GM12878 (cell line): ENCODE measurements at regions not wholly inside any gene's neighbourhood (a gene's known extent, or its start where the extent isn't known, plus 50 kb on each side); places are given as distances from the start of the nearest gene placed in this dataset.

Experiments
- ATAC-seq: fragments of 200-7000 bp; cut with Tn5 transposase; 3 replicates; pipeline ENCODE4 v1.9.1; 2020; ENCODE audit warnings: mild to moderate bottlenecking, moderate library complexity
- BruUV-seq: library from RNA; stranded (reverse); fragments of 400-500 nt; replicated peaks from 2 replicates; lab custom pipeline; 2021; lab: Mats Ljungman, UMichigan
- CTCF ChIA-PET: fragments of 300-600 bp; sonication (Branson Sonifier 250); formaldehyde crosslinking; extraction: SDS; loops from one replicate; lab custom pipeline; 2021; ENCODE audit warnings: inconsistent platforms; lab: Yijun Ruan, JAX
- POLR2A ChIA-PET: fragments of 350-600 bp; formaldehyde crosslinking; extraction: SDS; loops from one replicate; lab custom pipeline; 2021; ENCODE audit warnings: inconsistent platforms; lab: Charles Lee
- RAD21 ChIA-PET: fragments of 300-600 bp; sonication (Branson Sonifier 250); formaldehyde crosslinking; loops from one replicate; lab custom pipeline; 2023; ENCODE audit warnings: antibody characterized with exemption; ENCODE audit not compliant: unreplicated experiment; lab: Charles Lee
- SMC1A ChIA-PET: fragments of 300-600 bp; sonication (Branson Sonifier 250); formaldehyde crosslinking; loops from one replicate; lab custom pipeline; 2023; ENCODE audit not compliant: unreplicated experiment, uncharacterized antibody; lab: Charles Lee
- DNase-seq: peaks from one replicate; pipeline ENCODE4 v3.0.0-alpha.2; 2011; ENCODE audit warnings: low read depth, low spot score
- FAIRE-seq: peaks from 3 replicates; lab custom pipeline; 2011; peaks lifted over from hg19 to GRCh38; lab: Jason Lieb, UNC
- H2AFZ ChIP-seq: 2 replicates; pipeline ENCODE4 v1.6.0; 2011; ENCODE audit warnings: low read depth, low read length, control low read depth; ENCODE audit not compliant: control insufficient read depth
- H3K27ac ChIP-seq: 2 replicates; pipeline ENCODE4 v1.5.1; 2011; ENCODE audit warnings: control low read depth; ENCODE audit not compliant: control insufficient read depth, insufficient read depth
- H3K27me3 ChIP-seq, 2 experiments: replicated peaks in 1 of 2; 2 replicates each; pipeline versions ENCODE4 v1.6.0 to v1.6.1; 2011; ENCODE audit warnings: low read length in 1 of 2; ENCODE audit not compliant: control insufficient read depth in 2 of 2, insufficient read depth in 2 of 2
- H3K36me3 ChIP-seq, 2 experiments: 2 replicates each; pipeline ENCODE4 v1.5.1; 2011; ENCODE audit warnings: low read length in 1 of 2; ENCODE audit not compliant: control insufficient read depth in 2 of 2, insufficient read depth in 2 of 2
- H3K4me1 ChIP-seq: 2 replicates; pipeline ENCODE4 v1.6.1; 2011; ENCODE audit warnings: mild to moderate bottlenecking, low read length, moderate library complexity, mixed read lengths; ENCODE audit not compliant: control insufficient read depth, insufficient read depth
- H3K4me2 ChIP-seq: 2 replicates; pipeline ENCODE4 v1.6.0; 2011; ENCODE audit warnings: control low read depth; ENCODE audit not compliant: control insufficient read depth, insufficient read depth
- H3K4me3 ChIP-seq: fragments of 200-600 bp; sonication (generic); 2 replicates; pipeline ENCODE4 v1.5.1; 2016
- H3K79me2 ChIP-seq: 2 replicates; pipeline ENCODE4 v1.6.0; 2011; ENCODE audit warnings: low read length; ENCODE audit not compliant: control insufficient read depth, insufficient read depth
- H3K9ac ChIP-seq: 2 replicates; pipeline ENCODE4 v1.8.0; 2011; ENCODE audit warnings: low read length, control low read depth, mixed read lengths; ENCODE audit not compliant: control insufficient read depth, insufficient read depth
- H3K9me3 ChIP-seq: replicated peaks from 3 replicates; pipeline ENCODE4 v1.5.1; 2011; ENCODE audit warnings: mild to moderate bottlenecking, low read length; ENCODE audit not compliant: control insufficient read depth, insufficient read depth
- H4K20me1 ChIP-seq: 2 replicates; pipeline ENCODE4 v1.6.0; 2011; ENCODE audit not compliant: control insufficient read depth, insufficient read depth
- ATF7 ChIP-seq: fragments of 450-650 bp; IDR thresholded peaks from 2 replicates; pipeline ENCODE4 v1.6.1; 2016; ENCODE audit warnings: low read depth, mild to moderate bottlenecking
- FOS ChIP-seq: IDR thresholded peaks from 3 replicates; pipeline ENCODE4 v1.6.1; 2011; ENCODE audit warnings: borderline replicate concordance; ENCODE audit not compliant: insufficient read length; ENCODE audit errors: extremely low read depth
- FOXK2 ChIP-seq: fragments of 450-650 bp; IDR thresholded peaks from 2 replicates; pipeline ENCODE4 v1.6.1; 2017; ENCODE audit warnings: mild to moderate bottlenecking, moderate library complexity
- KAT2A ChIP-seq: conservative IDR thresholded peaks from 2 replicates; pipeline ENCODE4 v1.6.1; 2011; ENCODE audit warnings: low read depth, low read length; ENCODE audit not compliant: control insufficient read depth
- SUPT20H ChIP-seq: IDR thresholded peaks from 2 replicates; pipeline ENCODE4 v1.6.1; 2011; ENCODE audit warnings: low read depth, mild to moderate bottlenecking, low read length, moderate library complexity, borderline replicate concordance; ENCODE audit not compliant: control insufficient read depth
- TCF12 ChIP-seq: IDR thresholded peaks from 2 replicates; pipeline ENCODE4 v1.6.1; 2011; ENCODE audit warnings: low read depth, mild to moderate bottlenecking, low read length
- WRNIP1 ChIP-seq: IDR thresholded peaks from 2 replicates; pipeline ENCODE4 v1.6.1; 2011; ENCODE audit warnings: low read depth, low read length, improper control_type of control experiment, borderline replicate concordance
- YBX1 ChIP-seq: fragments of 450-650 bp; IDR thresholded peaks from 2 replicates; pipeline ENCODE4 v1.6.1; 2016; ENCODE audit warnings: antibody characterized with exemption
- YY1 ChIP-seq: IDR thresholded peaks from 2 replicates; pipeline ENCODE4 v1.6.1; 2011; ENCODE audit warnings: low read depth, mild to moderate bottlenecking, low read length
- WGBS: methylation state at CpG from one replicate; pipeline ENCODE4 v1.1.6; 2016; ENCODE audit warnings: low lambda C conversion rate; ENCODE audit not compliant: insufficient replicate concordance, insufficient coverage; ENCODE audit errors: missing lambda C conversion rate; 5-methylcytosine and 5-hydroxymethylcytosine counted together
- in situ Hi-C: fragments of 300-500 bp; cut with MboI; formaldehyde crosslinking; loops from 9 replicates; pipeline ENCODE4 v1.14.3; 2018; ENCODE audit warnings: mixed read lengths
- intact Hi-C: fragments of 100-400 bp; cut with micrococcal nuclease; formaldehyde crosslinking; loops from one replicate; pipeline ENCODE4 v1.14.2; 2022; ENCODE audit not compliant: unreplicated experiment
- TF ChIP-seq, protein P1 (sequence below), 3 experiments: IDR thresholded peaks in 2 of 3; conservative IDR thresholded peaks in 1 of 3; 2 replicates each; pipeline ENCODE4 v1.5.1; 2011; ENCODE audit warnings: low read depth in 3 of 3, low read length in 3 of 3, mild to moderate bottlenecking in 3 of 3, control low read depth in 2 of 3, moderate library complexity in 2 of 3, inconsistent platforms in 1 of 3, mixed read lengths in 1 of 3; ENCODE audit not compliant: control insufficient read depth in 2 of 3, insufficient read depth in 1 of 3; ENCODE audit errors: extremely low read depth in 1 of 3
- TF ChIP-seq, protein P2 (sequence below): IDR thresholded peaks from 2 replicates; pipeline ENCODE4 v1.6.1; 2012; ENCODE audit warnings: low read length, inconsistent platforms
- TF ChIP-seq, protein P3 (sequence below): fragments of 450-650 bp; formaldehyde crosslinking; IDR thresholded peaks from 2 replicates; pipeline ENCODE4 v1.5.0; 2022; ENCODE audit warnings: mild to moderate bottlenecking, missing genetic modification characterization

DNA sequence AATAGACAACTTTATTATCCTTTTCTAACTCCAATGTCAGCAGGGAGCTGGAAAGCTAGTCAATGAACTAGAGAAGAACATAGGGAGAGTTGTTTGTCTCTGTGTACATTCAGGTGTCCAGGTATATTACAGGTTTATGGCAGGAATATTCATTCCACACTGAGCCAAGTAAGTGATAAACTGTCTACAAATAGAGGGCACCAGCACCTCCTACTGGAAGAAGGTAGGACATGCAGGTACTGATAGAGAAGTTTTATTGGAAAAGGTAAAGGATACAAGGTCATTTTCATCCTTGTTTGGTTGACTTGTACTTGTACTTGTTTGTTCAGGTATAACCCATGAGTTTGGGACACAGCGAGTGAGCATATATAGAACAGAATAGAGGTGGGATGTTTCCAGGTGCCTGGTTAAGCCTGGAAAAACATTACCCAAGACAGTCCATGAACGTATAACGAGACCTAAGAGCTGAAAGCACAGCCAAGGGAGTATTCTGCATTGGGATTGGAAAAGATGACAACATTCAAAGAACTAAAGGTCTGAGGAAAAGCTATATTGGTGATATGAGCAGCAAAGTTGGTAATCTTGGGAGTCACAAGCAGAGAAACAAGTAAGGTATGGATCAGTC is 61.4 kb upstream of the PPP1R3C start (continued):
- TF ChIP-seq ATF7 = no peak
- no peak for TF ChIP-seq TCF12
- TF ChIP-seq, protein P1, sequence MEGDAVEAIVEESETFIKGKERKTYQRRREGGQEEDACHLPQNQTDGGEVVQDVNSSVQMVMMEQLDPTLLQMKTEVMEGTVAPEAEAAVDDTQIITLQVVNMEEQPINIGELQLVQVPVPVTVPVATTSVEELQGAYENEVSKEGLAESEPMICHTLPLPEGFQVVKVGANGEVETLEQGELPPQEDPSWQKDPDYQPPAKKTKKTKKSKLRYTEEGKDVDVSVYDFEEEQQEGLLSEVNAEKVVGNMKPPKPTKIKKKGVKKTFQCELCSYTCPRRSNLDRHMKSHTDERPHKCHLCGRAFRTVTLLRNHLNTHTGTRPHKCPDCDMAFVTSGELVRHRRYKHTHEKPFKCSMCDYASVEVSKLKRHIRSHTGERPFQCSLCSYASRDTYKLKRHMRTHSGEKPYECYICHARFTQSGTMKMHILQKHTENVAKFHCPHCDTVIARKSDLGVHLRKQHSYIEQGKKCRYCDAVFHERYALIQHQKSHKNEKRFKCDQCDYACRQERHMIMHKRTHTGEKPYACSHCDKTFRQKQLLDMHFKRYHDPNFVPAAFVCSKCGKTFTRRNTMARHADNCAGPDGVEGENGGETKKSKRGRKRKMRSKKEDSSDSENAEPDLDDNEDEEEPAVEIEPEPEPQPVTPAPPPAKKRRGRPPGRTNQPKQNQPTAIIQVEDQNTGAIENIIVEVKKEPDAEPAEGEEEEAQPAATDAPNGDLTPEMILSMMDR (IDR thresholded peaks at IDR 0.05 in 2 of 3, conservative IDR thresholded peaks at IDR 0.05 in 1 of 3; ENCODE audit: control insufficient read depth in 2 of 3, extremely low read depth in 1 of 3, insufficient read depth in 1 of 3, low read depth in 3 of 3, low read length in 3 of 3) = peak; percentile 52 to 73 (median 57); a peak in 5 of 6 replicates
- TF ChIP-seq, protein P2, sequence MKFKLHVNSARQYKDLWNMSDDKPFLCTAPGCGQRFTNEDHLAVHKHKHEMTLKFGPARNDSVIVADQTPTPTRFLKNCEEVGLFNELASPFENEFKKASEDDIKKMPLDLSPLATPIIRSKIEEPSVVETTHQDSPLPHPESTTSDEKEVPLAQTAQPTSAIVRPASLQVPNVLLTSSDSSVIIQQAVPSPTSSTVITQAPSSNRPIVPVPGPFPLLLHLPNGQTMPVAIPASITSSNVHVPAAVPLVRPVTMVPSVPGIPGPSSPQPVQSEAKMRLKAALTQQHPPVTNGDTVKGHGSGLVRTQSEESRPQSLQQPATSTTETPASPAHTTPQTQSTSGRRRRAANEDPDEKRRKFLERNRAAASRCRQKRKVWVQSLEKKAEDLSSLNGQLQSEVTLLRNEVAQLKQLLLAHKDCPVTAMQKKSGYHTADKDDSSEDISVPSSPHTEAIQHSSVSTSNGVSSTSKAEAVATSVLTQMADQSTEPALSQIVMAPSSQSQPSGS = no peak
- TF ChIP-seq YY1 = no peak
- no peak for TF ChIP-seq WRNIP1
- TF ChIP-seq, all 136 proteins: peak for 3

DNA sequence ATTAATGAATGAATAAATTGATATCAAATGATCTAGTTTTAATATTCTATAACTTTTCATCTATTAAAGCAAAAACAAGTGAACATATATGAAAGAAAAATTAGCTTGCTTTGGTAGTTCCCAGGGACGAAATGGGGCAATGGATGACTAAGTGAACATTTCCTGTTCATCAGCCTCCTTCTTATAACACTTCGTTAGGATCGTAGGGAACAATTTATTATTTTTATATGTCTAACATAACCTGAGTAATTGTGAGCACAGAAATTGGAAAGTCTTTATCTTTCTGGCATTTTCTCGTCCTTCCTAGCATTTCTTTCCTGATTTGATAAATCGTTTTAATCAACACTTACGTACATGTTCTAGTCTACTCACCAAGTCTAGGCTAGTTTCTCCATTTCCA is 59.1 kb upstream of the PPP1R3C start:
- H4K20me1 ChIP-seq = no peaks in the 10 kb centered on the region
- ATAC-seq (no peak), DNase-seq (no peak), FAIRE-seq (no peak)
- BruUV-seq = no TSS peak
- WGBS = 39% methylated on average over 6 of the region's 6 CpGs
- H3K4me1 ChIP-seq = no peaks in the 10 kb centered on the region
- SMC1A ChIA-PET = interaction anchor here (1.8 kb wide), 1 partner anchor 301 kb away, joined by 4 read pairs; no protein-coding TSS in a partner anchor
- no peak overlapping the region for H3K27ac ChIP-seq
- CTCF ChIA-PET = interaction anchor here (0.6 to 1.0 kb wide), 4 partner anchors 12 to 489 kb away, joined by 3 to 5 read pairs (median 4); no protein-coding TSS in a partner anchor
- no peak overlapping the region for H3K9ac ChIP-seq
- no peak overlapping the region for H3K4me2 ChIP-seq
- RAD21 ChIA-PET = interaction anchor here (0.5 to 1.6 kb wide), 2 partner anchors 221 to 780 kb away, joined by 3 to 4 read pairs; no protein-coding TSS in a partner anchor
- no peaks in the 10 kb centered on the region for H3K36me3 ChIP-seq
- POLR2A ChIA-PET = no interaction called here
- in situ Hi-C loops = no loop called here
- intact Hi-C loops = loop anchor here (5.0 kb wide), 1 partner anchor 300 kb away; no protein-coding TSS in a partner anchor
- H3K9me3 ChIP-seq = no peaks in the 10 kb centered on the region
- no peaks in the 10 kb centered on the region for H3K79me2 ChIP-seq
- H3K27me3 ChIP-seq = no peaks in the 10 kb centered on the region
- no peak overlapping the region for H3K4me3 ChIP-seq
- H2AFZ ChIP-seq = no peak overlapping the region
- TF ChIP-seq, protein P3, sequence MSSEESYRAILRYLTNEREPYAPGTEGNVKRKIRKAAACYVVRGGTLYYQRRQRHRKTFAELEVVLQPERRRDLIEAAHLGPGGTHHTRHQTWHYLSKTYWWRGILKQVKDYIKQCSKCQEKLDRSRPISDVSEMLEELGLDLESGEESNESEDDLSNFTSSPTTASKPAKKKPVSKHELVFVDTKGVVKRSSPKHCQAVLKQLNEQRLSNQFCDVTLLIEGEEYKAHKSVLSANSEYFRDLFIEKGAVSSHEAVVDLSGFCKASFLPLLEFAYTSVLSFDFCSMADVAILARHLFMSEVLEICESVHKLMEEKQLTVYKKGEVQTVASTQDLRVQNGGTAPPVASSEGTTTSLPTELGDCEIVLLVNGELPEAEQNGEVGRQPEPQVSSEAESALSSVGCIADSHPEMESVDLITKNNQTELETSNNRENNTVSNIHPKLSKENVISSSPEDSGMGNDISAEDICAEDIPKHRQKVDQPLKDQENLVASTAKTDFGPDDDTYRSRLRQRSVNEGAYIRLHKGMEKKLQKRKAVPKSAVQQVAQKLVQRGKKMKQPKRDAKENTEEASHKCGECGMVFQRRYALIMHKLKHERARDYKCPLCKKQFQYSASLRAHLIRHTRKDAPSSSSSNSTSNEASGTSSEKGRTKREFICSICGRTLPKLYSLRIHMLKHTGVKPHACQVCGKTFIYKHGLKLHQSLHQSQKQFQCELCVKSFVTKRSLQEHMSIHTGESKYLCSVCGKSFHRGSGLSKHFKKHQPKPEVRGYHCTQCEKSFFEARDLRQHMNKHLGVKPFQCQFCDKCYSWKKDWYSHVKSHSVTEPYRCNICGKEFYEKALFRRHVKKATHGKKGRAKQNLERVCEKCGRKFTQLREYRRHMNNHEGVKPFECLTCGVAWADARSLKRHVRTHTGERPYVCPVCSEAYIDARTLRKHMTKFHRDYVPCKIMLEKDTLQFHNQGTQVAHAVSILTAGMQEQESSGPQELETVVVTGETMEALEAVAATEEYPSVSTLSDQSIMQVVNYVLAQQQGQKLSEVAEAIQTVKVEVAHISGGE (CRISPR knock-in tag) = no peak
- TF ChIP-seq, protein P1 (IDR thresholded peaks at IDR 0.05 in 2 of 3, conservative IDR thresholded peaks at IDR 0.05 in 1 of 3; ENCODE audit: control insufficient read depth in 2 of 3, extremely low read depth in 1 of 3, insufficient read depth in 1 of 3, low read depth in 3 of 3, low read length in 3 of 3) = no peak
- TF ChIP-seq SUPT20H = no peak
- no peak for TF ChIP-seq FOS
- TF ChIP-seq KAT2A = no peak
- no peak for TF ChIP-seq FOXK2
- no peak for TF ChIP-seq YBX1
